ENCODE measurements at regions not wholly inside any gene's neighbourhood (a gene's known extent, or its start where the extent isn't known, plus 50 kb on each side); places are given as distances from the start of the nearest gene placed in this dataset.

DNA sequence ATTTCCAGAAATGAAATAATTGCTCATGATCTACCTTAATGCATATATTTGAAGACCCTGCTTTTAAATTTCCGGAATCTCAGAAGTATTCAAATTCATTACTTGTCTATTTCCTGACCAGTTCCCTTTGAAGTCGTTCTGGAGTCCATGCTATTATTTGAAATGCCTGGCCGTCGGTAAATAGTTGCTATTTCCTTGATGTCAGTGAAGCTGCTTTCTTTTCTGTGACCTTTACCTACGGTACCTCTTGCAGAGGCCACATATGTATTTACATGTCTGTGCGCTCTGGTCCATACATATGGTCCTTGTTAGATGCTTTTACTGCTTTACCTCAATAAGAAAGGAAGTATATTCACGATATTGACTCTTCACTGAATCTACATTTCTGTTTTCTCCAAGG is 199.7 kb downstream of the PAPSS1 start:
- no peak for DNase-seq
- H3K27me3 ChIP-seq (replicated peaks in 1 of 7): no peaks in the 10 kb centered on the region
- no peaks in the 10 kb centered on the region for H3K36me3 ChIP-seq
- 74 to 84% (median 78%) methylated on average over 7 of the region's 7 CpGs for WGBS, 5 donors
- no peak overlapping the region for H3K27ac ChIP-seq
- no peak overlapping the region for H3K4me3 ChIP-seq
- TF ChIP-seq POLR2AphosphoS5 (IDR thresholded peaks at IDR 0.05): no peak
- TF ChIP-seq POLR2A (IDR thresholded peaks at IDR 0.05): no peak
- TF ChIP-seq, protein P1, sequence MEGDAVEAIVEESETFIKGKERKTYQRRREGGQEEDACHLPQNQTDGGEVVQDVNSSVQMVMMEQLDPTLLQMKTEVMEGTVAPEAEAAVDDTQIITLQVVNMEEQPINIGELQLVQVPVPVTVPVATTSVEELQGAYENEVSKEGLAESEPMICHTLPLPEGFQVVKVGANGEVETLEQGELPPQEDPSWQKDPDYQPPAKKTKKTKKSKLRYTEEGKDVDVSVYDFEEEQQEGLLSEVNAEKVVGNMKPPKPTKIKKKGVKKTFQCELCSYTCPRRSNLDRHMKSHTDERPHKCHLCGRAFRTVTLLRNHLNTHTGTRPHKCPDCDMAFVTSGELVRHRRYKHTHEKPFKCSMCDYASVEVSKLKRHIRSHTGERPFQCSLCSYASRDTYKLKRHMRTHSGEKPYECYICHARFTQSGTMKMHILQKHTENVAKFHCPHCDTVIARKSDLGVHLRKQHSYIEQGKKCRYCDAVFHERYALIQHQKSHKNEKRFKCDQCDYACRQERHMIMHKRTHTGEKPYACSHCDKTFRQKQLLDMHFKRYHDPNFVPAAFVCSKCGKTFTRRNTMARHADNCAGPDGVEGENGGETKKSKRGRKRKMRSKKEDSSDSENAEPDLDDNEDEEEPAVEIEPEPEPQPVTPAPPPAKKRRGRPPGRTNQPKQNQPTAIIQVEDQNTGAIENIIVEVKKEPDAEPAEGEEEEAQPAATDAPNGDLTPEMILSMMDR (IDR thresholded peaks at IDR 0.05 in 8 of 11, conservative IDR thresholded peaks at IDR 0.05 in 3 of 11): no peak
- H3K9me3 ChIP-seq: peaks cover 0 to 8% (median 2%) of the 10 kb centered on the region in 8 donors
- intact Hi-C loops (cut with DNase I; ENCODE audit: low total_unique reads): no loop called here
- H3K4me1 ChIP-seq: no peaks in the 10 kb centered on the region

DNA sequence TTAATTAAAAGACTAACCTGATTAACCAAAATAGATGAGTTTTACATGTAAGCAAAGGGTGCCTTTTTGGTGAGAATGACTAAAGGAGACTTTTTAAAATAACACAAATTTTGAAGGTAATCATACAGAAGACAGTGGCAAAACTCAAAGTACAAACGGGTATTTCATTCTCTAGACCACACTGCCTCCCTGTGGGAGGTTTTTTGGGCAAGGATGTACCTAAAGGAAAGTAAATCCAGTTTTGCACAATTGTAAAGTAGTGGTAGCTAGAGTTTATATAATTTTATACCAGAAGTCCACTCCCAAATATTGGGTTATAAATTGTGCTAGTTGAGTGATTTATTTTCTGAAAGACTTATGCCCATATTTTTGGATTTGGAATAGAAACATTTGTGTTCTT is 201.0 kb downstream of the PAPSS1 start:
- no peak overlapping the region for H3K27ac ChIP-seq
- WGBS, 5 donors: 23 to 63% (median 48%) methylated on average over 1 of the region's 1 CpG
- intact Hi-C loops (cut with DNase I; ENCODE audit: low total_unique reads): no loop called here
- TF ChIP-seq, protein P1 (IDR thresholded peaks at IDR 0.05 in 8 of 11, conservative IDR thresholded peaks at IDR 0.05 in 3 of 11): no peak
- TF ChIP-seq POLR2A (IDR thresholded peaks at IDR 0.05) (no peak), POLR2AphosphoS5 (IDR thresholded peaks at IDR 0.05) (no peak)
- no peaks in the 10 kb centered on the region for H3K27me3 ChIP-seq (replicated peaks in 1 of 7)
- H3K4me3 ChIP-seq: no peak overlapping the region
- H3K36me3 ChIP-seq: no peaks in the 10 kb centered on the region
- no peak for DNase-seq
- no peaks in the 10 kb centered on the region for H3K4me1 ChIP-seq
- H3K9me3 ChIP-seq: peaks cover 0 to 17% (median 4%) of the 10 kb centered on the region in 8 donors

DNA sequence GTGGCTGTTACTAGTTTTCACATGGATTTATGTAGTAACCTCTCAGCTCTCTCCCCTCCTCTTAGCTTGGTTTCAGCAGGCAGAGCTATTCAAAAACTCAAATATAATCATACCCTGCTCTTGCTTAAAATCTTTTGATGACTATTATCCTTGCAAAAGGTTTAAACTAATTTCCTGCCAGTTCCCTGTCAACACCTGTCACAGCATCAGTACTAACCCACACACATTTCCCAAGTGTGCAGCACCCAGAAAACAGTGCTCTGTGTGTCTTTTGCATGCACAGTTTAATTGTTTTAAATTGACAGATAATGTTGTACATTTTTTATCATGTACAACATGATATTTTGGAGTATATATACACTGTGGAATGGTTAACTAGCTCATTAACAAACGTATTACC is 202.0 kb downstream of the PAPSS1 start:
- H3K4me1 ChIP-seq: no peaks in the 10 kb centered on the region
- intact Hi-C loops (cut with DNase I; ENCODE audit: low total_unique reads): no loop called here
- no peaks in the 10 kb centered on the region for H3K27me3 ChIP-seq (replicated peaks in 1 of 7)
- no peak for DNase-seq
- no peak overlapping the region for H3K27ac ChIP-seq
- H3K9me3 ChIP-seq: peaks cover 0 to 17% (median 4%) of the 10 kb centered on the region in 8 donors
- H3K4me3 ChIP-seq: no peak overlapping the region
- TF ChIP-seq POLR2A (IDR thresholded peaks at IDR 0.05) (no peak), POLR2AphosphoS5 (IDR thresholded peaks at IDR 0.05) (no peak)
- TF ChIP-seq, protein P1 (IDR thresholded peaks at IDR 0.05 in 8 of 11, conservative IDR thresholded peaks at IDR 0.05 in 3 of 11): no peak
- 42 to 50% (median 47%) methylated on average over 1 of the region's 1 CpG for WGBS, 5 donors
- no peaks in the 10 kb centered on the region for H3K36me3 ChIP-seq

DNA sequence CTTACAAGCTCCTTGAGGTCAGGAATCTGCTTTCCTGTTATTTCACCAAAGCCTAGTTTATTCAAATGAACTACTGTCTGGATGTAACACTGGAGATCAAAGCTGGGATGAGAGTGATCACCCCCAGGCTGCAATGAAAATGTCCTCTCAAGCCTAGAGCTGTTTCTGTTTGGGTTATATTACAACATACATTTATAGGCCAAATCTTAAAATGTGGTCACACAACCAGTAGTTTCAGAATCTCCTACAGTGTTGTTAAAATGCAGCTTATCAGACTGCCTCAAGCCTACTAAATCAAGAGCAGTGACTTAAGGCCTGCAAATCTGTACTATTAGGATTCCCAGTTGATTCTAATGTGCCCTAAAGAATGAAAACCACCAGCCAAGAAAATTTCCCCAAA is 207.5 kb downstream of the PAPSS1 start:
- intact Hi-C loops (cut with DNase I; ENCODE audit: low total_unique reads): no loop called here
- H3K9me3 ChIP-seq: peaks cover 0 to 17% (median 4%) of the 10 kb centered on the region in 8 donors
- no peak for DNase-seq
- H3K27ac ChIP-seq: no peak overlapping the region
- no peak overlapping the region for H3K4me3 ChIP-seq
- H3K4me1 ChIP-seq: no peaks in the 10 kb centered on the region
- no peaks in the 10 kb centered on the region for H3K27me3 ChIP-seq (replicated peaks in 1 of 7)
- no peaks in the 10 kb centered on the region for H3K36me3 ChIP-seq
- TF ChIP-seq, protein P1 (IDR thresholded peaks at IDR 0.05 in 8 of 11, conservative IDR thresholded peaks at IDR 0.05 in 3 of 11): no peak
- TF ChIP-seq POLR2AphosphoS5 (IDR thresholded peaks at IDR 0.05): no peak
- TF ChIP-seq POLR2A (IDR thresholded peaks at IDR 0.05): no peak
